Stimulated activated CD4-positive, alpha-beta T cell treated with anti-CD3 and anti-CD28 coated beads, TNF-alpha, amount 100 ng/mL, for 24 hours (primary cell): ENCODE measurements at regions not wholly inside any gene's neighbourhood (a gene's known extent, or its start where the extent isn't known, plus 50 kb on each side); places are given as distances from the start of the nearest gene placed in this dataset.
"Not testable (repeated sequence)": the region's sequence is repeated elsewhere in the genome, so short reads cannot be mapped to it uniquely, and the experiment has no call there.

Experiments
- DNase-seq, 3 experiments: peaks; one replicate each; pipeline ENCODE4 v3.0.0-alpha.2; 2020; ENCODE audit warnings: low read depth in 3 of 3

- no peak for DNase-seq
Measured at GRCh38 chr10:53183733-53184132, 411.1 kb upstream of the MBL2 start.

- no peak for DNase-seq
Measured at GRCh38 chr10:53177468-53177867, 404.9 kb upstream of the MBL2 start.

GRCh38 chr10:53166325-53166724 is 393.7 kb upstream of the MBL2 start:
- no peak for DNase-seq

- DNase-seq, result no peak
Measured at GRCh38 chr10:53162856-53163255, 390.3 kb upstream of the MBL2 start.

- DNase-seq, result no peak
Measured at GRCh38 chr10:53161231-53161630, 388.6 kb upstream of the MBL2 start.

GRCh38 chr10:53155674-53156073 is 383.1 kb upstream of the MBL2 start:
- DNase-seq, result not testable (repeated sequence)

- no peak for DNase-seq
Measured at GRCh38 chr10:53153831-53154230, 381.2 kb upstream of the MBL2 start.

GRCh38 chr10:53140506-53140905 is 367.9 kb upstream of the MBL2 start:
- DNase-seq, result no peak

GRCh38 chr10:53135897-53136253 is 363.3 kb upstream of the MBL2 start:
- DNase-seq, result no peak

GRCh38 chr10:53135213-53135896 is 362.8 kb upstream of the MBL2 start:
- DNase-seq, result no peak

GRCh38 chr10:53134050-53134449 is 361.5 kb upstream of the MBL2 start:
- no peak for DNase-seq

GRCh38 chr10:53130337-53130736 is 357.8 kb upstream of the MBL2 start:
- no peak for DNase-seq

- DNase-seq, result no peak
Measured at GRCh38 chr10:53127686-53128085, 355.1 kb upstream of the MBL2 start.

- DNase-seq, result no peak
Measured at GRCh38 chr10:53123311-53123710, 350.7 kb upstream of the MBL2 start.

GRCh38 chr10:53122281-53122680 is 349.7 kb upstream of the MBL2 start:
- DNase-seq, result no peak

GRCh38 chr10:53115660-53116059 is 343.1 kb upstream of the MBL2 start:
- DNase-seq, result no peak

GRCh38 chr10:53111529-53111928 is 338.9 kb upstream of the MBL2 start:
- no peak for DNase-seq

GRCh38 chr10:53109320-53109719 is 336.7 kb upstream of the MBL2 start:
- no peak for DNase-seq

GRCh38 chr10:53108317-53108934 is 335.8 kb upstream of the MBL2 start:
- DNase-seq, result no peak

GRCh38 chr10:53107711-53108110 is 335.1 kb upstream of the MBL2 start:
- DNase-seq, result no peak

- DNase-seq, result no peak
Measured at GRCh38 chr10:53102424-53102823, 329.8 kb upstream of the MBL2 start.

- DNase-seq, result no peak
Measured at GRCh38 chr10:53093878-53094277, 321.3 kb upstream of the MBL2 start.

GRCh38 chr10:53091574-53091973 is 319.0 kb upstream of the MBL2 start:
- no peak for DNase-seq

- DNase-seq, result no peak
Measured at GRCh38 chr10:53088961-53089360, 316.4 kb upstream of the MBL2 start.
